ENCODE measurements at regions not wholly inside any gene's neighbourhood (a gene's known extent, or its start where the extent isn't known, plus 50 kb on each side); places are given as distances from the start of the nearest gene placed in this dataset.

GRCh38 chr10:128599030-128599429 is 472.8 kb upstream of the MKI67 start:
- no peaks in the 10 kb centered on the region for H3K4me1 ChIP-seq (ENCODE audit: control insufficient read depth, insufficient read depth, low read length)
- no peak overlapping the region for H3K27ac ChIP-seq (ENCODE audit: low read length)
- DNase-seq = no peak
- no peak overlapping the region for H3K4me3 ChIP-seq (ENCODE audit: low read length)
- intact Hi-C loops (cut with DNase I) = no loop called here
- H3K9me3 ChIP-seq (ENCODE audit: control insufficient read depth, low read length) = peaks cover 2% of the 10 kb centered on the region
- ATAC-seq = no peak
- no peaks in the 10 kb centered on the region for H3K27me3 ChIP-seq (ENCODE audit: control insufficient read depth, insufficient read depth)
- WGBS = 88% methylated on average over 2 of the region's 2 CpGs

DNA sequence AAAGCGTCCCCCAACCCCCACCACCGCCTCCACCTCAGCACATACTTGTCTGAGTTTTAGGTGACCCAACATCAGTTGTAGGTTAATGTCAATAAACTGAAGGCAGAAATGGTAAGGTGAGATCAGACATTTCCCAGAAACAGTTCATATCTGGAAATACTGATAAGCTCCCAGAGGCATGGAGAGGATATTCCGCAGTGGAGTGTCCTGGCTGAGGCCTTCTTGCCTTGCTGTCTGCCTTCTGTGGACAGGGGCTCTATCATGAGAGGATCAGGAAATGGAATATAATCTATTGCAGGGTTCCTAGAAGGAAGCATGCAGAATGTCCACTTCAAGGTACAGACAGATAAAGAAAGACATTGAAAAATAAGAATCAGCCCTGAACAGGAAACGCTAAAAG is 473.3 kb upstream of the MKI67 start:
- intact Hi-C loops (cut with DNase I) = no loop called here
- Histone ChIP-seq H3K9me3 (ENCODE audit: control insufficient read depth, low read length) (no peaks in the 10 kb centered on the region), H3K27me3 (ENCODE audit: control insufficient read depth, insufficient read depth) (no peaks in the 10 kb centered on the region), H3K4me1 (ENCODE audit: control insufficient read depth, insufficient read depth, low read length) (no peaks in the 10 kb centered on the region), H3K4me3 (ENCODE audit: low read length) (no peak overlapping the region), H3K27ac (ENCODE audit: low read length) (no peak overlapping the region)
- WGBS = 77% methylated on average over 4 of the region's 4 CpGs
- ATAC-seq = no peak
- no peak for DNase-seq

- no peak overlapping the region for H3K4me3 ChIP-seq (ENCODE audit: low read length)
- H3K4me1 ChIP-seq (ENCODE audit: control insufficient read depth, insufficient read depth, low read length) = no peaks in the 10 kb centered on the region
- WGBS = 96% methylated on average over 6 of the region's 6 CpGs
- intact Hi-C loops (cut with DNase I) = no loop called here
- no peaks in the 10 kb centered on the region for H3K27me3 ChIP-seq (ENCODE audit: control insufficient read depth, insufficient read depth)
- H3K9me3 ChIP-seq (ENCODE audit: control insufficient read depth, low read length) = no peaks in the 10 kb centered on the region
- ATAC-seq (no peak), DNase-seq (no peak)
- H3K27ac ChIP-seq (ENCODE audit: low read length) = no peak overlapping the region
Measured at GRCh38 chr10:128602183-128602582, 476.0 kb upstream of the MKI67 start.

GRCh38 chr10:128604025-128604424 is 477.8 kb upstream of the MKI67 start:
- WGBS = 95% methylated on average over 13 of the region's 13 CpGs
- no peak for DNase-seq
- intact Hi-C loops (cut with DNase I) = no loop called here
- Histone ChIP-seq H3K9me3 (ENCODE audit: control insufficient read depth, low read length) (no peaks in the 10 kb centered on the region), H3K4me3 (ENCODE audit: low read length) (no peak overlapping the region), H3K27ac (ENCODE audit: low read length) (no peak overlapping the region), H3K4me1 (ENCODE audit: control insufficient read depth, insufficient read depth, low read length) (no peaks in the 10 kb centered on the region), H3K27me3 (ENCODE audit: control insufficient read depth, insufficient read depth) (no peaks in the 10 kb centered on the region)
- no peak for ATAC-seq

DNA sequence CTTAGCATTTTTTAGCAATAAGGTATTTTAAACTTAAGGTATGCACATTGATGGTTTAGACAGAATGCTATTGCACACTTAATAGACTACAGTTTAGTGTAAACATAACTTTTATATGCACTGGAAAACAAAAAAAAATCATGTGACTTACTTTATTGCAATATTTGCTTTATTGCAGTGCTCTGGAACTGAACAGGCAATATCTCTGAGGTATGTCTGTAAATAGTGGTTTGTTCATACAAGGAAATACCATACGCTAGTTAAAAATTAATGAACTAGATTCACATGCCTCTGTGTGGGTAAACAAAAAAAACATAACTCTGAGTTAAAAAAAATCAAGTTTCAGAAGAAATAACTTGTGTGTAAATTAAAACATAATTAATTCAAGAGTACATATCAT is 479.0 kb upstream of the MKI67 start:
- 93% methylated on average over 1 of the region's 1 CpG for WGBS
- Histone ChIP-seq H3K9me3 (ENCODE audit: control insufficient read depth, low read length) (no peaks in the 10 kb centered on the region), H3K27ac (ENCODE audit: low read length) (no peak overlapping the region), H3K4me1 (ENCODE audit: control insufficient read depth, insufficient read depth, low read length) (no peaks in the 10 kb centered on the region), H3K4me3 (ENCODE audit: low read length) (no peak overlapping the region), H3K27me3 (ENCODE audit: control insufficient read depth, insufficient read depth) (no peaks in the 10 kb centered on the region)
- intact Hi-C loops (cut with DNase I) = no loop called here
- ATAC-seq = no peak
- no peak for DNase-seq

DNA sequence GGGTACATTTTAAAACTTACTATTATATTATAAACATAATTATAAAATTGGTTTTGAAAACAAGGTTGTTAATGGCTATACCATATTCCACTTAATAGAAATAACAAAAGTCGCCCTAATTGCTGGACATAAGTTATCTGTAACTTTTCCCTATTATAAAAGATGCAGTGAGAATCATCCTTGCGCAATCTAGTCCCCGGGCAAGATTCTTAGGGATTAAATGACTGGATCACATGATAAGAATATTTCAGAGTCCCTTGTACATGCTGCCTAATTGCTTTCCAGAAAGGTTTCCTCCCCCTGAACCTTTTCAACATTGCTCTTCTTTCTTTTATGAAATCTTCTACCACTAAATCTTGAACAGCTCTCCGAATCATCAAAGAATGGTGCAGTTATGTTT is 479.8 kb upstream of the MKI67 start:
- 86% methylated on average over 4 of the region's 4 CpGs for WGBS
- Histone ChIP-seq H3K9me3 (ENCODE audit: control insufficient read depth, low read length) (no peaks in the 10 kb centered on the region), H3K27ac (ENCODE audit: low read length) (no peak overlapping the region), H3K4me1 (ENCODE audit: control insufficient read depth, insufficient read depth, low read length) (no peaks in the 10 kb centered on the region), H3K27me3 (ENCODE audit: control insufficient read depth, insufficient read depth) (no peaks in the 10 kb centered on the region), H3K4me3 (ENCODE audit: low read length) (no peak overlapping the region)
- no peak for ATAC-seq
- intact Hi-C loops (cut with DNase I) = no loop called here
- DNase-seq = no peak

DNA sequence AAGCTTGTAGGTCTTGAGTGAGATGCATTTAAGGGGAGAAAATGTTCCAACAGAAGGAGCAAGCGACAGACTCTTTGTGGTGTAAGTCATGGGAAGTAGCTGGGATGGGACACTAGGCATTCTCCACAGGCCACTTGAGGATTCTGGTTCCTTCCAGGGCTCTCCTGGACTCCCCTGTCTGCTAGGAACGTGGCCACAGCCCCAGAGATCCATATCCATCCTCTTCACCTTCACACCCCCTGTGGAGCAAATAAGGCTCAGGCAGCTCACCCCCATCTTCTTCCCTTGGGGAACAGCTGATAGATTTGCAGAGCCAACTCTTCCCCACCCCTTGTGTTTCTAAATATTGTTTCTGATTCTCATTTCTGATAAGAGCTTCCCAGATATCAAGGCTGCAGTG is 482.6 kb upstream of the MKI67 start:
- no peaks in the 10 kb centered on the region for H3K9me3 ChIP-seq (ENCODE audit: control insufficient read depth, low read length)
- intact Hi-C loops (cut with DNase I) = no loop called here
- H3K4me3 ChIP-seq (ENCODE audit: low read length) = no peak overlapping the region
- no peak overlapping the region for H3K27ac ChIP-seq (ENCODE audit: low read length)
- no peaks in the 10 kb centered on the region for H3K27me3 ChIP-seq (ENCODE audit: control insufficient read depth, insufficient read depth)
- WGBS = 74% methylated on average over 2 of the region's 2 CpGs
- DNase-seq = no peak
- H3K4me1 ChIP-seq (ENCODE audit: control insufficient read depth, insufficient read depth, low read length) = no peaks in the 10 kb centered on the region
- no peak for ATAC-seq

- Histone ChIP-seq H3K27ac (ENCODE audit: low read length) (no peak overlapping the region), H3K4me1 (ENCODE audit: control insufficient read depth, insufficient read depth, low read length) (no peaks in the 10 kb centered on the region), H3K4me3 (ENCODE audit: low read length) (no peak overlapping the region), H3K27me3 (ENCODE audit: control insufficient read depth, insufficient read depth) (no peaks in the 10 kb centered on the region), H3K9me3 (ENCODE audit: control insufficient read depth, low read length) (no peaks in the 10 kb centered on the region)
- intact Hi-C loops (cut with DNase I) = no loop called here
- ATAC-seq (no peak), DNase-seq (peak in 1 of 3 donors; percentile 42)
- WGBS = 93% methylated on average over 4 of the region's 4 CpGs
Measured at GRCh38 chr10:128609460-128609859, 483.2 kb upstream of the MKI67 start.

GRCh38 chr10:128610113-128610512 is 483.9 kb upstream of the MKI67 start:
- 85% methylated on average over 4 of the region's 4 CpGs for WGBS
- no peaks in the 10 kb centered on the region for H3K4me1 ChIP-seq (ENCODE audit: control insufficient read depth, insufficient read depth, low read length)
- no peaks in the 10 kb centered on the region for H3K27me3 ChIP-seq (ENCODE audit: control insufficient read depth, insufficient read depth)
- DNase-seq = peak in 1 of 3 donors; percentile 36
- intact Hi-C loops (cut with DNase I) = no loop called here
- no peak overlapping the region for H3K4me3 ChIP-seq (ENCODE audit: low read length)
- no peak overlapping the region for H3K27ac ChIP-seq (ENCODE audit: low read length)
- ATAC-seq = no peak
- no peaks in the 10 kb centered on the region for H3K9me3 ChIP-seq (ENCODE audit: control insufficient read depth, low read length)

GRCh38 chr10:128612195-128612594 is 486.0 kb upstream of the MKI67 start:
- intact Hi-C loops (cut with DNase I) = no loop called here
- Histone ChIP-seq H3K9me3 (ENCODE audit: control insufficient read depth, low read length) (no peaks in the 10 kb centered on the region), H3K27me3 (ENCODE audit: control insufficient read depth, insufficient read depth) (no peaks in the 10 kb centered on the region), H3K4me3 (ENCODE audit: low read length) (no peak overlapping the region), H3K27ac (ENCODE audit: low read length) (no peak overlapping the region), H3K4me1 (ENCODE audit: control insufficient read depth, insufficient read depth, low read length) (no peaks in the 10 kb centered on the region)
- WGBS = 77% methylated on average over 7 of the region's 7 CpGs
- ATAC-seq (no peak), DNase-seq (no peak)

DNA sequence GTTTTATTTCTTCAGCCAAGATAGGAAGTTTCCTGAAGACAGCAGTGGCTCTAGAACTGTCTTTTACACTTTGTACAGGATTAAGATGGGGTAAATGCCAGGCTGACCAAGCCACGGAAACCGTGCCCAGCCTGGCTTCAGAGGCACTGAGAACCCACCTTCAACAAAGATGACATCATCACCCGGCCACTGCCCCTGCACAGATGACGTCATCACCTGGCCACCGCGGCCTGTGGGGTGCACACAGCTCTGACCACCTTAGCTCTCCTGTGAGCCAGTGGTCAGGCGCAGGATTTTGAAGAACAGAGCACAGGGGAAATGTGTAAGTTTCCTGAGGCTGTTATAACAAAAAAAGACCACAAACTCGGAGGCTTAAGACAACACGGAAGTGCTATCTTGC is 486.4 kb upstream of the MKI67 start:
- no peak for DNase-seq
- Histone ChIP-seq H3K9me3 (ENCODE audit: control insufficient read depth, low read length) (no peaks in the 10 kb centered on the region), H3K27me3 (ENCODE audit: control insufficient read depth, insufficient read depth) (no peaks in the 10 kb centered on the region), H3K27ac (ENCODE audit: low read length) (no peak overlapping the region), H3K4me3 (ENCODE audit: low read length) (no peak overlapping the region), H3K4me1 (ENCODE audit: control insufficient read depth, insufficient read depth, low read length) (no peaks in the 10 kb centered on the region)
- intact Hi-C loops (cut with DNase I) = no loop called here
- no peak for ATAC-seq
- 87% methylated on average over 9 of the region's 9 CpGs for WGBS

GRCh38 chr10:128614016-128614605 is 487.9 kb upstream of the MKI67 start:
- Histone ChIP-seq H3K27ac (ENCODE audit: low read length) (no peak overlapping the region), H3K4me1 (ENCODE audit: control insufficient read depth, insufficient read depth, low read length) (no peaks in the 10 kb centered on the region), H3K4me3 (ENCODE audit: low read length) (no peak overlapping the region), H3K27me3 (ENCODE audit: control insufficient read depth, insufficient read depth) (no peaks in the 10 kb centered on the region), H3K9me3 (ENCODE audit: control insufficient read depth, low read length) (no peaks in the 10 kb centered on the region)
- intact Hi-C loops (cut with DNase I) = no loop called here
- WGBS = 85% methylated on average over 11 of the region's 11 CpGs
- no peak for ATAC-seq
- DNase-seq = no peak
